GM19438 (cell line): ENCODE measurements at regions not wholly inside any gene's neighbourhood (a gene's known extent, or its start where the extent isn't known, plus 50 kb on each side); places are given as distances from the start of the nearest gene placed in this dataset.
"Not testable (repeated sequence)": the region's sequence is repeated elsewhere in the genome, so short reads cannot be mapped to it uniquely, and the experiment has no call there.

ENCODE experiments used
- ATAC-seq: cut with Tn5 transposase; IDR thresholded peaks from one replicate; pipeline ENCODE4 v1.9.1; 2021; ENCODE audit warnings: low read depth; ENCODE audit not compliant: unreplicated experiment

DNA sequence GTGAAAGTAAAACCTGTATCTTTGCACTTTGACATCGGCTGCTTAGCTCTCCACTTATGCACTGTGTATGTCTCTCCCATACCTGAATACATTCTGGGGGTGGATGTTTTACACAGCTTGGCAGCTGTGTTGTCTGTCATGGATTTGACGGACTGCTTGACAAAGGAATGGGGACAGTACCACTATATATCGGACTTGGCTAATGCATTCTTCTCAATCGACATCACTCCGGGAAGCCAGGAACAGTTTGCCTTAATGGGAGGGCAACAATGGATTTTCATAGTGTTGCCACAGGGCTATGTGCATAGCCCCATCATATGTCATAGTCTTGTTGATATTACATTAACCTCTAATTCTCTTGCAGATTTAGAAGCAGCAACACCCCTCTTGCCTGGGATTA lies 1008.3 kb downstream of the DNAH5 start:
- no peak for ATAC-seq

DNA sequence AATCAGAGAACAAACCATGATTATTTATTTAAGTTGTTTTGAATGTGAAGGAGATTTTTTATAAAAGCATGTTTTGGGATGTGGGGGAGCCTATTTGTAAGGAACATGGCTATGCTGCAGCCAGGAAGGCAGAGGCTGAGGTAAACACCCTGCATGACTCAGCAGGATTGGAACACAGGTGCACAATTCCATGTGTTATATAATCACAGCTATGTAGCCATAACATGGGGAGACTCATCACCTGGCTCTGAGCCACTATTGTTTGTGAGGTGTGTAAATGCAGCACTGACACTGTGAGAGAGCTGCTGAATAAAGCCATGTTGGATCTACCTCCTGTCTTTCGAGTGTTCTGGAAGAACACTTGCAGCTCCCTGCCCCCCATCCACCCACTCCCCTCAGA lies 1009.8 kb downstream of the DNAH5 start:
- ATAC-seq, result no peak

DNA sequence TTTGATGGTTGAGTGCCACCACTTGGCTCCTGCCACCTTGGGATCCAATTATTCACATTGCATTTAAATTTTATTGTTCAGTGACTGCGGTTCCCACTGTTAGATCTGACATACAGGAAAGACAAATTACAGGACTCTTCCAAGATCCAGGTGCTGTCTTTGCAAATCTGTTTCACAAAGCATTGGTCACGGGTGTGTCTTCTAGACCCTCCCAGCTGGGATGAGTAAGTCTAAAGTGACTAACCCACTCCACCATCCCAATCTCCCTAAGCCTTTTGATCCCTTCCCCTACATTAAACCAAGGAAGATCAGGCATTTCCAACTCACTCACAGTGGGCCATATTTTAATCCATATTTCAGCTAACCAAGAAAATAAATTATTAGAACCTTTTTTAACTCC lies 1016.3 kb upstream of the CTNND2 start:
- ATAC-seq, result no peak

DNA sequence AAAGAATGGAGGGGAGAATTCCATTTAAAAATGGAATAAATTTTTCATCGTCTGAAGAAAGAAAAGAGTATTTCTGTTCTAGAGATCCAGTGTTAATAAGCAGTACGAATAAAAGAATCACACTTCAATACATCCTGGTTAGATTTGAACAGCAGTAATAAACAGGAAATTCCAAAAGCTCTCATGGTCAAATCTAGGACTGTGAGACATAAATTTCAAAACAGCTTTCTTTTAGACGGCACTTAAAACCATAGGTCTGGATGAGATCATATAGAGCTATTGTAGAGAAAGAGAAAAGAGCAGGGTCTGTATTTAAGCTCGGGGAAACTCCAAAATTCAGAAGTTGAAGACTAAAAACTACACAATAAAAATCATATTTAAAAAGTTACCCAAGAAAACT lies 1006.9 kb upstream of the CTNND2 start:
- ATAC-seq, result no peak

DNA sequence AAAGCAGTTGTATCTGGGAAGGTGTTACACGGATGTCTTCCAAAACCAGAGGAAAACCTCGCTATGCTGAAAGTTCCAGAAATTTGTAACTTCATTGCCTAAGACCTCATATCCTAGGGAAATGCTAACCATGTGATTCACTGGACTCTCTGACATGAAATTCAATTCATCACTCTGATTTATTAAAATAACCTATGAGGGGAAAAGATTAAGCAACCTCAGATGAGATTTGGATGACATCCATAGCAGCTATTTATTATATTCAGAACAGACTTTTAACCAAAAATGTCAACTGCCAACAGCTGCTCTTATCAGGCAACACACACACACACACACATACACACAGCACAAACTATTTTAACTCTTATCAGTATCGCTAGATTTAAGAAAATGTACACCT lies 1006.4 kb upstream of the CTNND2 start:
- ATAC-seq, result no peak

DNA sequence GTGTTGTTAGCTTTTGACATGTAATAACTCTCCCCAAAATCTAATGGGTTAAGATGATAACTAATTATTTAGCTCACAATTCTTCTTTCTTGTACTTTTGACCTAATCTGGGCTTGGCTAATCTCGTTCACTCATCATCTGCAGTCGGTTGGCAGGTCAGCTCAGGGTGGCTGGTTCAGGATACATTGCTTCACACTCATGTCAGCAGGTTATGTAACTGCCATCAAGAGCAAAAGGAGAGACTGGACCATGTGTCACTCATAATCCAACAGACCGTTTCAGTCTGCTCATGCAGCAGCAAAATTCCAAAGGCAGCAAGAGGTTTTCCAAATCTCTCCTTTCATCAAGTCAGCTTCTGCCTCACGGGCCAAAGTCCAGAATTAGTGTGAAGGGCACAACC lies 998.4 kb upstream of the CTNND2 start:
- no peak for ATAC-seq

DNA sequence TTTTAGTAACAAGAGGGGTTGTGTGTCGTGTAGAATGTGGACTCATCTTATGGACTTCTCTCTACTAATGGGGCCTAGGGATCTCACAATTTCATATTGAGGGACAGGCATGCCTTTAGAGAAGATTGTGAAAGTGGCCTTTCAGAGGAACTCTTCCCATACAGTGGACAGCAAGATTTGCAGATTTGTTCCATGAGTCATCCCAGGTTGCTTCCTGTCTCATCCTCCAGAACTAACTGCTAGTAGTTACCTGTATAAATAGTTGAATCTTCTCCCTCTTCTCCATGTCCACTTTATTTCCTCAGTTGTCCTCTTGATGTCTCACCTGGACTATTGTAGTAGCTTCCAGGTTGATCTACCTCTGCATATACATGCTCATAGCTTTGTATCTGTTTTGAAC lies 997.5 kb upstream of the CTNND2 start:
- no peak for ATAC-seq

DNA sequence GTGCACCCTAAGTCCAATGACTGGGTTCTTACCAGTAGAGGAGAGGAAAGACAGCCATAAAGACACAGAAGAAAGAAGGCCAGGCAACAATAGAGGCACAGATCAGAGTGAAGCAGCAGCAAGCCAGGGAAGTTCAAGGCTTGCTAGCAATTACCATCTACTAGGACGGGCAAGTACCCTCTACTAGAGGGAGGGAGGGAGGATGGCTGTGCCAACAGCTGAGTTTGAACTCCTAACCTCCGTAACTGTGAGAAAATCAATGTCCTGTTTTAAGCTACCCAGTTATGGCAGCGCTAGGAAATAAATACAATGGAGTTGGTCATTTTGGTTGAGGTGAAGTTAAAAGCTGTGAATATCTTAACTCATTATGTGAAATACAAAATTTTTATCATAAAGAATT lies 991.8 kb upstream of the CTNND2 start:
- ATAC-seq, result no peak

DNA sequence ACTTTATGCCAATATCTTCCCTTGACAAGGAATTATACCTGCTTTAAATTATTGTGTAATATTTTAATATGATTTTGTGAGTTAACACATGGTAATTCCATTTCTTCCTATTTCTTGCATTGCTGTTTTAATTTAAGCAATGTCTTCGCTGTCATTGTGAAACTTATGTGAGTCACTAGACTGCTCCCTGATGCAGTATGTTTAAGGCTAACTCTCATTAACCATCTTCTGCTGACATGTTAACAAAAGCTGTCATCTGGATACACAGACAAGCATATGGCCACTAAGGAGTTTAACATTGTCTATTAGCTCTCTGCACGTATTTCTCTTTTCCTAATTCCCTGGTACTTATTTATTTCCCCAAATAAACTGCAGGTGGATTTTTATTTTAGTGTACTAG lies 980.8 kb upstream of the CTNND2 start:
- ATAC-seq, result no peak

DNA sequence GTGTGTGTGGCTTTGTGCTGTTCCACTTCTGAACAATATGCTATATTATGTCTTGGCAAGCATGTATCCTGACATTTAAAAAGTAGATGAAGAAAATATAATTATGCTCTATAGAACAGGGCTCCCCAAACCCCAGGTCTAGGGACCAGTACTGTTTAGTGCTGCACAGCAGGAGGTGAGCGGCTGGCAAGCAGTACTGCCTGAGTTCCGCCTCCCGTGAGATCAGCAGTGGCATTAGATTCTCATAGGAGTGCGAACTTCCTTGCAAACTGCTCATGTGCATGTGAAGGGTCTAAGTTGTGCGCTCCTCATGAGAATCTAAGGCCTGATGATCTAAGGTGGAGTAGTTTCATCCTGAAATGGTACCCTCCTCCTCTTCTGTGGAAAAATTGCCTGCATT lies 979.1 kb upstream of the CTNND2 start:
- ATAC-seq, result no peak

DNA sequence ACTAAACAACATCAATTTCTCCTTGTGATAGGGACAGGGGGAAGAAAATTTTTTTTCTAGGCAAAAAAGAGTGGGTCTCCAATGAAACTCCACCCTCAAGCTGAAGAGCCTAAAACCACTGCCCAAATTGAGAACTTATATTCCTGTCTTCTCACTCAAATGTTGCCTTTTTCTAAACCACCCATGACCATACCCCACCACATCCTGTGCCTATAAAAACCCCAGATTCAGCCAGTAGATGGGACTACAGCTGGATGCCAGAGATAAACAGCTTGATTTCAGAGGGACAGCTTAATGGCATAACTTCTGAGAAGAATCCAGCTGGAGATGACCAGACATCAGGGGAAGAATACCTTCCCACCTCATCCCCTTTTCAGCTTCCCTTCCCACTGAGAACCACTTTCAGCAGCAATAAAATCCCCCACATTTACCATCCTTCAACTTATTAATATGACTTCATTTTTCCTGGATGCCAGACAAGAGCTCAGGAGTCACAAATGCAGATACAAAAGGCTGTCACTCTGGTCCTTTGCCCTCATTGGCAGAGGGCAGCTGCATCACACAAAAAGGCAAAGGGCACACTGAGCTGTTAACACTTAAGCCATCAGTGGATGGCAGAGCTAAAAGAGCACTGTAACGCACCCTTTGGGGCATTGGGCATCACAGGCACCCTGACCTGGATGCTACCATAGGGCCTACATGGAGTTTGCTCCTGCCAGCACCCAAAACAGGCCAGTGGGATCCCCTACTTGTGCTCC lies 972.5 kb upstream of the CTNND2 start:
- ATAC-seq, result no peak

DNA sequence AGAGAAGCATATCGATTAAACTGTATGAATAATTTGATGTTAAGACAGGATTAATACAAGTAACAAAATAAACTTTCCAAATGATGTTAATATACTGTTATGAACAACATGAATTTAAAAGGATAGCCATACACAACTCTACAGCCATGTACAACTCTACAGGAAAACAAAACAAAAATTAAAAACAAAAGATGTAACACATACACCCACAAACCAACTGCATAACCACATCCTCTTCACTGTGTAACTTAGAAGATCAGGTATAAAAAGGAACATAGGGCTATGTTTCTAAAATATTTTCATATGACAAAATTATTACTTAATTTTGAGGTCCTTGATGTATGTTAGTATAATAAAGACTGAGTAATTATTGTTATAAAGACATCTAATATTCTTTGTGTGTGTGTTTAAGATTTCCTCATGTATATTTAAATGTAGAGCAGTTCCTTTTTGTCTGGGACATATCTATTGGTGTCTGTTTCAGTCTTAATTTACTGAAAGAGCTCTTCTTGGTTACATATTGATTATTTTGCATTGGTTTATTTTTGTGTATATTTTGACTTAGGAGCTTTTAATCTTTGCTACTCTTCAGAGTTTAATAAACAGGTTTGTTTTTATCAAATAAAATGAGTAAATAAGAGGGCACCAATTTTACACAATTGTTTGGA lies 966.8 kb upstream of the CTNND2 start:
- no peak for ATAC-seq

DNA sequence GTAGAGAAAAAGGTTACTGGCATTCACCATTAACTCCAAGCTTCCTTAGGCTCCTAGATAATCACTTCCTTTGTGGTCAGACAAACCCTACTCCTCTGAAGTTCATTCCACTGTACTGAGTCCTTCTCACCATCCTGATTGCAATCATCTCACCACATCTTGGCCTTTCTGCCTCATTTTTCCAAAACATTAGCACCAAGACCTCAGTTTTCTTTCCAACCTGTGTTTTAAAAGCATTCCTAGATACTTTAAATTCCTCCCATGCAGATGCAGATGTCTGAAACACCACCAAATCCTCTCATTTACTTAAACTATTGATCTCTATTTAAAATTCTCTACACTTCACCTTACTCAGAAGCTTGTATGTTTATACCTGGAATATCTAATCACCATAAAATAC lies 961.3 kb upstream of the CTNND2 start:
- ATAC-seq, result no peak

DNA sequence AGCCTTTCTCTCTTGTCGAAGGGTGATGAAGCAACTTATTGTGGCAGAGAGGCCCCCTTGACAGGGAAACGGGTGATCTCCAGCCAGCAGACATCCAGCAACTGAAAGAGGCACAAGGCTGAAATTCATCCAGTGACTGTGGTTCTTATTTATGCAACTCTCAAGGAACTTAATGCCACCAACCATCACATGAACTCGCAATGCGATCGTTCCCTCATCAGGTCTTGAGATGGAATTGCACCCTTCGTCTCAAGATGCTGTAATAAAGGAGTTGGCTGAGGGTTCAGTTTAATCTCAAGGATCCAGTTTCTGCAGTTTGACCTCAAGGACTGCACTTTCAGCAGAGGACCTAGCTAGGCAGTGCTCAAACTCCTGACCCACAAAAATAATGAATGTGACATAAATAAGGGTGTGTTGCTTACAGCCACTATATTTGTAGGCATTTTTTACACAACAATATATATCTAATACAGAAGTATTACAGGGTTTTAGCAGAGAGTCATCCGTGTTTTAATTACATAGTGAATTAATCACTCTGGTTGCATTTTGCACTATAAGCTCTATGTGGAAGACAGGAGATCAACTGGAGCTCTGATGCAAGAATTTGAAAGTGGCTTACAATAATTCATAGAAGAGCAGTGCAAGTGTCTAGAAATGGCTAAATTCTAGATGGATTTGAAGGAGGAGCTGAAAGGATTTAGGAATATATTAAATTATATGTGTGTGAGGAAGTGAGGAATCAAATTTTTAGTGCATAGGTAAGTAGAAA lies 957.8 kb upstream of the CTNND2 start:
- ATAC-seq, result no peak

DNA sequence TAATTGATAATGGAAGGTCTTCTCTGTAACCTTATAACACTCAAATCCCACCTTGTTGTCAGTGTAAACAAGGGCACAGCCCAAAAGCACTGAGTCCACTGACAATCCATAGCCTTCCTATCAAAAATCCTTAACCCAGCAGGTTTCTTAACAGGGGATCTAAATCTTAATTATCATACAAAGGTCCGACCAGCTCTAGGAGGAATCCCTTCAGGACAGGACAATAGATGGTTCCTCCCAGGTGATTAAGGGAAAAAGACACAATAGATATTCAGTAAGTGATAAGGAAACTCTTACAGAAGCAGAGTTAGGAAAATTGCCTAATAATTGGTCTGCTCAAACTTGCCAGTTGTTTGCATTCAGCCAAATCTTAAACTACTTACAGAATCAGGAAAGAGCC lies 951.9 kb upstream of the CTNND2 start:
- ATAC-seq, result not testable (repeated sequence)

DNA sequence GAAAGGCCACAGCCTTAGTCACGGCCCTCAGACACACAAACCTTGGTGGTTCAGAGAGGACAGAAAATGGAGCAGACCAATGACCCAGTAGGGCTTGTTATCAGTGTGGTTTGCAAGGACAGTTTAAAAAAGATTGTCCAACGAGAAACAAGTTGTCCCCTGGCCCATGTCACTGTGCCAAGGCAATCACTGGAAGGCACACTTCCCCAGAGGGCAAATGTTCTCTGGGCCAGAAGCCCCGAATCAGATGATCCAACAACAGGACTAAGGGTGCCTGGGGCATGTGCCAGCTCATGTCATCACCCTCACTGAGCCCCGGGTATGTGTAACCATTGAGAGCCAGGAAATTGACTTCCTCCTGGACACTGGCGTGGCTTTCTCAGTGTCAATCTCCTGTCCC lies 950.1 kb upstream of the CTNND2 start:
- ATAC-seq, result no peak

DNA sequence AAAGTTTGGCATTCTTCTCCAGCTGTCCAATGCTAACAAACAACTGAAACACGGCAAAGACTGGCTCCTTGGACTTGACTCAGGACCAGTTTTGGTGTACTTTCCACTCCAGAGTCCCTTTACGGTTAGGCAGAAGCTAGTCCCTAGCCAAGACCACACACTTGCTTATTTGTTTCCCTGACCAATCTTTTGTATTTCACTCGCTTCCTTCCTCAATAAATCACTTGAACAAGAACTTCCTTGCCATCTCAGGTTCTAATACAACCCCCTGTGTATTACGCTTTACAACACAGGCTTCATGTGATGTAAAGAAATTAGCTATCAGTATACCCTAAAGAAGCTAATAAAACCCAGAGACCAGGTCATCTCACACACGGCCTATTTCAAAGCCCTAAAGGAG lies 947.5 kb upstream of the CTNND2 start:
- ATAC-seq, result no peak

DNA sequence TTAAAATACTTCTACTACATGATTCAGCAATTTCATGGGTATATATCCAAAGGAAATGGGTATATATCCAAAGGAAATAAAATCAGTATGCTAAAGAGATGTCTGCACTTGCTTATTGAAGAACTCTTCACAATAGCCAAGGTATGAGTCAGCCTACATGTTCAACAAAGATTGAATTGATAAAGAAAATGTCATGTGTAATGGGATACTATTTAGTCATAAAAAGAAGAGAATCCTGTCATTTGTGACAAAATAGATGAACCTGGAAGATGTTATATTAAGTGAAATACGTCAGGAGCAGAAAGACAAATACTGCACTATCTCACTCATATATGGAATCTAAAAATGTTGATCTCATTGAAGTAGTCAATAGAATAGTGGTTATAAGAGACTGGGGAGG lies 944.5 kb upstream of the CTNND2 start:
- ATAC-seq, result no peak

DNA sequence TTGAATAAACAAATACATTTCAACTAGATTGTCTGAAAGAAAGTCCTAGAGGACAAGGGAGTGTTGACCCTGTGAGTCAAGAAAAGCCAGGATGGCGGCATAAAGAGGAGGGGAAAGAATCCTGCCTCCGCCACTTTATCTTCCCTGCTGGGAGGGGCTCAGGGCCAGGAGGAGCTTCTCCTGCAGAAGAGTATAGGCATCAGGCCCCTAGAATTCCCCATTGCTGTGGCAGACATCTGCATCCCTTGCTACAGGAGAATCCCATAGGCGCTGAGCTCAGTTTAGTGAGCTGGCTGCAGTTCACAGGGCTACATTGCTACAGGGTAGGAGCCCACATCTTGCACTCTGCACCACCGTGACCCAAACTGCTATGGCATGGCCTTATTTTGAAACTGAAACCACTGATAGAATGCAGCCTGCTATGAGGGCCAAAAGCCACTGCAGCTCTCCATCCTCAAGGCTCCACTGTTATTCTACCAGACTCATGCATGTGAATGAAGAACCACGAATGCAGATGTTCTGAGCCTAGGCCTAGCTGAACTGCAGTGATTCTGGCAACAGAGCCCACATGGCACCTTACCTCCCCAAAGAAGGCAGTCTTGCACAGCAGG lies 941.4 kb upstream of the CTNND2 start:
- ATAC-seq, result no peak

DNA sequence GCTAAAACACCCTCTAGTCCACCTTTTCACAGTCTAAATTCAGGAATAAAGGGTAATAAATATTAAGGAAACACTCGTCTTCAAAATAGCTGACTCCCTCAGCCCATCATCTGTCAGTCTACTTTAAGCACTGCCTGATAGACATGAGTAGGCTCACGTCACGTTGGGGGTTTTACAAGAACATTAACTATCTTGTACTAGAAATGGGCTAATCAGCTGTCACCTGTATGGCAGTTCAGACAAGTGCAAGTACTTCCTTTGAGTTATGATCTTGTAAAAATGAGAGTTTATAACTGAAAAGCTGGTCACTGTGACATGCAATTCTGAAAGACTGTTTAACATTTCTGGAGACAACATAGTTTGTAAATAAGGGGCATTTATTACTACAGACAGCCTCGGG lies 936.7 kb upstream of the CTNND2 start:
- ATAC-seq, result no peak

DNA sequence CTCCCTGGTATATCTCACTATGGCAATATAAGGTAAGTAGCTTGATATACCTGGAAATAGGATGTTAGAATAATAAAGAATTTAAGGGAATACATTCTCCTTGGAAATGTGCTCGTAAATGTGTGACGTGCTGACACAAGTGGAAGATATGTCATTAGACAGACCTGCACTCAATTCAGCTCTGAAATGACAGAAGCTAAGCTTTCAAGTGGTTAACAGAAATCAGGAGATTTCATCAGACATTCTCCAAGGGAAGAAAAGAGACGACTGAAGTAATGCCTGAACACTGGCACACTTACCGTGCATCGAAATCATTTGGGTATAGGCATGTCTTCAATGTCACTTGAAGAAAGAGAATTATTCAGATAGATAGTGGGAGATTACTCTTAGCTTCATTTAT lies 933.3 kb upstream of the CTNND2 start:
- ATAC-seq, result no peak
